Natural killer cell (primary cell): ENCODE measurements at regions not wholly inside any gene's neighbourhood (a gene's known extent, or its start where the extent isn't known, plus 50 kb on each side); places are given as distances from the start of the nearest gene placed in this dataset.
A peak's percentile ranks its signal among the peaks of the same experiment; 100 is the strongest.

Experiments used
- ATAC-seq, 3 donors: fragments of 150-1000 bp in 2 of 3; fragments of 200-7000 bp in 1 of 3; cut with Tn5 transposase; 1 replicate in 1 of 3; 2 replicates in 2 of 3; pipeline ENCODE4 v1.10.0; 2021; ENCODE audit warnings: mild to moderate bottlenecking in 2 of 3, moderate library complexity in 2 of 3
- DNase-seq, 2 donors: peaks; one replicate each; pipeline versions ENCODE4 v3.0.0 to v3.0.0-alpha.2; 2013 to 2021; ENCODE audit warnings: mixed read lengths in 1 of 2
- H3K27ac ChIP-seq: one replicate; pipeline ENCODE4 v1.5.1; 2013; ENCODE audit warnings: mild to moderate bottlenecking, low read length
- H3K27me3 ChIP-seq: one replicate; pipeline ENCODE4 v1.6.1; 2013; ENCODE audit warnings: low read length; ENCODE audit not compliant: control insufficient read depth, insufficient read depth
- H3K36me3 ChIP-seq: one replicate; pipeline ENCODE4 v1.6.1; 2013; ENCODE audit warnings: low read length; ENCODE audit not compliant: control insufficient read depth, insufficient read depth
- H3K4me1 ChIP-seq: one replicate; pipeline ENCODE4 v1.6.1; 2013; ENCODE audit warnings: low read length; ENCODE audit not compliant: control insufficient read depth, insufficient read depth
- H3K4me3 ChIP-seq: one replicate; pipeline ENCODE4 v1.5.1; 2013; ENCODE audit warnings: low read length
- H3K9me3 ChIP-seq: one replicate; pipeline ENCODE4 v1.6.1; 2013; ENCODE audit warnings: low read length; ENCODE audit not compliant: control insufficient read depth, insufficient read depth
- H3K27ac Mint-ChIP-seq, 2 donors: one replicate each; pipeline ENCODE4 v1.8.0; 2022; ENCODE audit warnings: mild to moderate bottlenecking in 2 of 2, mixed read lengths in 2 of 2, moderate library complexity in 1 of 2
- H3K27me3 Mint-ChIP-seq, 2 donors: one replicate each; pipeline ENCODE4 v1.8.0; 2022; ENCODE audit warnings: low read depth in 2 of 2, mixed read lengths in 2 of 2
- H3K36me3 Mint-ChIP-seq: one replicate; pipeline ENCODE4 v1.8.0; 2022; ENCODE audit warnings: mixed read lengths
- H3K4me1 Mint-ChIP-seq, 2 donors: one replicate each; pipeline ENCODE4 v1.8.0; 2022; ENCODE audit warnings: mixed read lengths in 2 of 2
- H3K4me3 Mint-ChIP-seq: one replicate; pipeline ENCODE4 v1.8.0; 2022; ENCODE audit warnings: mild to moderate bottlenecking, moderate library complexity, mixed read lengths
- H3K9me3 Mint-ChIP-seq, 2 donors: one replicate each; pipeline ENCODE4 v1.8.0; 2022; ENCODE audit warnings: mixed read lengths in 2 of 2
- WGBS: methylation state at CpG from one replicate; pipeline ENCODE4 v1.1.7; 2013; ENCODE audit warnings: missing lambda C conversion rate; ENCODE audit not compliant: insufficient coverage; 5-methylcytosine and 5-hydroxymethylcytosine counted together
- intact Hi-C: fragments of 100-400 bp; cut with micrococcal nuclease; formaldehyde crosslinking; loops from one replicate; pipeline ENCODE4 v1.14.2; 2022
- TF ChIP-seq, protein P1 (sequence below): fragments of 200-600 bp; IDR thresholded peaks from one replicate; pipeline ENCODE4 v1.8.0; 2022; ENCODE audit warnings: antibody characterized with exemption

DNA sequence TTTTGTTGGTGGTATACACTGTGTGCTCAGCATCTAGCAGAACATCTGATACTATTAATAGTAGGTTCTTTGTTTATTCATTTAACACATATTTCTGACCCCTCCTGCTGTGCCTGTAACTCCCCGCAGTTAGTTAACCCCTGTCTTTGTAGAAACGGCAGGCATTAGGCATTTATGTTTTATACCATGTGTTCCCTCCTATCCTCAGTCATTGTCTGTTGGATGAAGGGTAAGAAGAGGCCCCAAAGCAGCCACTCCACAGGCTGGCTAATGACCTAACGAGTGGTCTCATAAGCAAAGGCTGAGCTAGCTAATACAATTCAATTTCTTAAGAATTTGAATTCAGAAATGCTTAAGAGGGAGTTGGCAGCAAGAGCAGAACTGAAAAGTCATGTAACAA is 170.8 kb downstream of the TMX1 start:
- no peak overlapping the region for H3K4me3 ChIP-seq
- WGBS: 83% methylated on average over 2 of the region's 3 CpGs
- Mint-ChIP-seq H3K27me3 (peaks cover 35 to 40% of the 10 kb centered on the region in 2 donors), H3K9me3 (no peaks in the 10 kb centered on the region), H3K27ac (no peak overlapping the region), H3K4me3 (no peak overlapping the region), H3K4me1 (no peaks in the 10 kb centered on the region), H3K36me3 (no peaks in the 10 kb centered on the region)
- TF ChIP-seq, protein P1, sequence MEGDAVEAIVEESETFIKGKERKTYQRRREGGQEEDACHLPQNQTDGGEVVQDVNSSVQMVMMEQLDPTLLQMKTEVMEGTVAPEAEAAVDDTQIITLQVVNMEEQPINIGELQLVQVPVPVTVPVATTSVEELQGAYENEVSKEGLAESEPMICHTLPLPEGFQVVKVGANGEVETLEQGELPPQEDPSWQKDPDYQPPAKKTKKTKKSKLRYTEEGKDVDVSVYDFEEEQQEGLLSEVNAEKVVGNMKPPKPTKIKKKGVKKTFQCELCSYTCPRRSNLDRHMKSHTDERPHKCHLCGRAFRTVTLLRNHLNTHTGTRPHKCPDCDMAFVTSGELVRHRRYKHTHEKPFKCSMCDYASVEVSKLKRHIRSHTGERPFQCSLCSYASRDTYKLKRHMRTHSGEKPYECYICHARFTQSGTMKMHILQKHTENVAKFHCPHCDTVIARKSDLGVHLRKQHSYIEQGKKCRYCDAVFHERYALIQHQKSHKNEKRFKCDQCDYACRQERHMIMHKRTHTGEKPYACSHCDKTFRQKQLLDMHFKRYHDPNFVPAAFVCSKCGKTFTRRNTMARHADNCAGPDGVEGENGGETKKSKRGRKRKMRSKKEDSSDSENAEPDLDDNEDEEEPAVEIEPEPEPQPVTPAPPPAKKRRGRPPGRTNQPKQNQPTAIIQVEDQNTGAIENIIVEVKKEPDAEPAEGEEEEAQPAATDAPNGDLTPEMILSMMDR: no peak
- DNase-seq: no peak
- no peaks in the 10 kb centered on the region for H3K4me1 ChIP-seq
- H3K36me3 ChIP-seq: no peaks in the 10 kb centered on the region
- intact Hi-C loops: no loop called here
- H3K9me3 ChIP-seq: no peaks in the 10 kb centered on the region
- no peak overlapping the region for H3K27ac ChIP-seq
- ATAC-seq: no peak
- no peaks in the 10 kb centered on the region for H3K27me3 ChIP-seq

DNA sequence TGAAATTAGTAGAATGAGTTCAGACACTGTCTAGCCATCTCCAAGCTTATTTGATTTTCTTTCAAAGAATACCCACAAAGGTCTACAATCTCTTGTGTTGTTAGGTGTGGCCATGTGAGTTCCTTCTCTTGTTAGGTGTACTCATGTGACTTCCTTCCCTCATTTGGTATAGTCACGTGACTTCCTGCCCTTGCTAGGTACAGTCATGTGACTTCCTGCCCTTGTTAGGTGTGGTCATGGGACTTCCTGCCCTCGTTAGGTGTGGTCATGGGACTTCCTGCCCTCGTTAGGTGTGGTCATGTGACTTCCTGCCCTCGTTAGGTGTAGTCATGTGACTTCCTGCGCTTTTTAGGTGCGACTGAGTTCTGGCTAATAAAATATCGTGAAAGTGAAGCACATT is 179.6 kb downstream of the TMX1 start:
- 47% methylated on average over 7 of the region's 7 CpGs for WGBS
- TF ChIP-seq, protein P1: no peak
- no peaks in the 10 kb centered on the region for H3K27me3 ChIP-seq
- peak; percentile 19 to 77 for DNase-seq
- ATAC-seq: peak; percentile 57 to 80 (median 57)
- H3K4me3 ChIP-seq: no peak overlapping the region
- Mint-ChIP-seq H3K27ac (peak overlapping the region; percentile 83 to 90), H3K27me3 (peaks cover 19 to 22% of the 10 kb centered on the region in 2 donors), H3K9me3 (peaks cover 12 to 13% of the 10 kb centered on the region in 2 donors), H3K4me3 (peak overlapping the region; percentile 8), H3K36me3 (peaks cover 9% of the 10 kb centered on the region), H3K4me1 (peaks cover 8 to 16% of the 10 kb centered on the region in 2 donors)
- peaks cover 22% of the 10 kb centered on the region for H3K9me3 ChIP-seq
- H3K4me1 ChIP-seq: peaks cover 7% of the 10 kb centered on the region
- no peaks in the 10 kb centered on the region for H3K36me3 ChIP-seq
- intact Hi-C loops: no loop called here
- peak overlapping the region; percentile 71 for H3K27ac ChIP-seq

DNA sequence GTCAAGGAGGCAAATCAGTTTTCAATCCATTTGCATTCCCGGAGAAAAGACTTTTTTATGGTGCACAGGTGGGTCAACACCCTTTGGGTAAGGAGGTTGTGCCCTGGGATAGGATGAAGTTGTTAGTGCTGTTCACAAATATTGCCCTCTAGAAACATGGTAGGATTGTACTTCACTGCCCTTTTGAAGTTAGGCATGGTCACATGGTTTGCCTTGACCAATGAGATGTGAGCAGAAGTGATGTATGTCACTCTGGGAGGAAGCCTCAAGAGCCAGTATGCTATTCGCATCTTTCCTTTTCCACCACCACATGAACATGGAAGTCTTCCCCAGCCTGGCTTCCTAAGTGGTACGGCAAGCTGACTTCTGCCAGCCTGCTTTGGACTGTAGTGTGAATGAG is 182.7 kb downstream of the TMX1 start:
- peaks cover 4% of the 10 kb centered on the region for H3K27me3 ChIP-seq
- H3K36me3 ChIP-seq: no peaks in the 10 kb centered on the region
- H3K36me3 Mint-ChIP-seq: peaks cover 9% of the 10 kb centered on the region
- peaks cover 9 to 12% of the 10 kb centered on the region in 2 donors for H3K9me3 Mint-ChIP-seq
- TF ChIP-seq, protein P1: no peak
- H3K4me1 Mint-ChIP-seq: peaks cover 8 to 16% of the 10 kb centered on the region in 2 donors
- no peak overlapping the region for H3K4me3 Mint-ChIP-seq
- intact Hi-C loops: no loop called here
- peaks cover 22% of the 10 kb centered on the region for H3K9me3 ChIP-seq
- peaks cover 0 to 9% of the 10 kb centered on the region in 2 donors for H3K27me3 Mint-ChIP-seq
- no peak overlapping the region for H3K4me3 ChIP-seq
- 94% methylated on average over 2 of the region's 3 CpGs for WGBS
- ATAC-seq (no peak), DNase-seq (no peak)
- H3K27ac Mint-ChIP-seq: no peak overlapping the region
- H3K27ac ChIP-seq: no peak overlapping the region
- H3K4me1 ChIP-seq: peaks cover 7% of the 10 kb centered on the region

DNA sequence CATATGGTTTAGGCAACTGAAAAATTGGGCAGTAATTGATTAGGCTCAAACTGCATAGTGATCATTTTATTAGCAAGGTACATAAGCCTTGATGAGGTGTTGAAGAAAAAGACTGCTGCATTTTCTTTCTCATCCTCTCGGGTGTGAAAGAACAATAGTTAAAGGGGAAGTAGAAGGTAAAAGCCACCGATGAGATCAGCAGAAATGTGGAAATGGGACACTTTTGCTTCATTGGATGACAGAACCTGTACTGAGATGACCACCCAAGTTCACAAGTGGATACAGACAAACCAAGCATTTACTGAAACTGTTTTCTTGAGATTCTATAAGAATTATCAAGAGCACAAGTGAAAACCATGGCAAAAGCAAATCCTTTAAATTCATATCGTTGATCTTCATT is 184.0 kb downstream of the TMX1 start:
- Mint-ChIP-seq H3K9me3 (peaks cover 8 to 10% of the 10 kb centered on the region in 2 donors), H3K27me3 (peaks cover 9 to 14% of the 10 kb centered on the region in 2 donors), H3K27ac (no peak overlapping the region), H3K4me3 (no peak overlapping the region), H3K4me1 (peaks cover 8 to 16% of the 10 kb centered on the region in 2 donors), H3K36me3 (peaks cover 9% of the 10 kb centered on the region)
- Histone ChIP-seq H3K27me3 (peaks cover 4% of the 10 kb centered on the region), H3K4me3 (no peak overlapping the region), H3K9me3 (peaks cover 15% of the 10 kb centered on the region), H3K27ac (no peak overlapping the region), H3K4me1 (peaks cover 7% of the 10 kb centered on the region), H3K36me3 (no peaks in the 10 kb centered on the region)
- TF ChIP-seq, protein P1: no peak
- intact Hi-C loops: no loop called here
- WGBS: 34% methylated on average over 3 of the region's 3 CpGs
- ATAC-seq (no peak), DNase-seq (no peak)
